GM12878 (cell line): ENCODE measurements at regions not wholly inside any gene's neighbourhood (a gene's known extent, or its start where the extent isn't known, plus 50 kb on each side); places are given as distances from the start of the nearest gene placed in this dataset.
"Not testable (repeated sequence)": the region's sequence is repeated elsewhere in the genome, so short reads cannot be mapped to it uniquely, and the experiment has no call there.

ENCODE experiments used
- ATF3 ChIP-seq: IDR thresholded peaks from 2 replicates; pipeline ENCODE4 v1.6.1; 2011; ENCODE audit warnings: low read depth, mild to moderate bottlenecking, low read length, moderate library complexity, borderline replicate concordance; ENCODE audit errors: extremely low read depth
- BCLAF1 ChIP-seq: fragments of 450-650 bp; IDR thresholded peaks from 2 replicates; pipeline ENCODE4 v1.6.1; 2017; ENCODE audit warnings: antibody characterized with exemption, mild to moderate bottlenecking, moderate library complexity
- CEBPB ChIP-seq, 2 experiments: fragments of 150-350 bp in 1 of 2; IDR thresholded peaks; 2 replicates each; pipeline ENCODE4 v1.6.1; 2012 to 2014; ENCODE audit warnings: low read depth in 2 of 2, low read length in 2 of 2, borderline replicate concordance in 1 of 2, inconsistent platforms in 1 of 2
- CEBPZ ChIP-seq: fragments of 150-350 bp; IDR thresholded peaks from 2 replicates; pipeline ENCODE4 v1.6.1; 2016; ENCODE audit warnings: low read depth, low read length
- CTCF ChIP-seq, 3 experiments: IDR thresholded peaks in 2 of 3; conservative IDR thresholded peaks in 1 of 3; 2 replicates each; pipeline ENCODE4 v1.5.1; 2011; ENCODE audit warnings: low read depth in 3 of 3, low read length in 3 of 3, mild to moderate bottlenecking in 3 of 3, control low read depth in 2 of 3, moderate library complexity in 2 of 3, inconsistent platforms in 1 of 3, mixed read lengths in 1 of 3; ENCODE audit not compliant: control insufficient read depth in 2 of 3, insufficient read depth in 1 of 3; ENCODE audit errors: extremely low read depth in 1 of 3
- MAX ChIP-seq: IDR thresholded peaks from 2 replicates; pipeline ENCODE4 v1.6.1; 2012; ENCODE audit warnings: low read depth, low read length, improper control_type of control experiment
- MYC ChIP-seq: IDR thresholded peaks from 2 replicates; pipeline ENCODE4 v1.6.1; 2011; ENCODE audit warnings: mild to moderate bottlenecking, low read length, moderate library complexity, inconsistent platforms; ENCODE audit not compliant: insufficient read depth, insufficient replicate concordance, insufficient read length, severe bottlenecking
- NKRF ChIP-seq: fragments of 450-650 bp; conservative IDR thresholded peaks from 2 replicates; pipeline ENCODE4 v1.6.1; 2017; ENCODE audit warnings: mild to moderate bottlenecking, moderate library complexity
- POLR2A ChIP-seq: IDR thresholded peaks from 2 replicates; pipeline ENCODE4 v1.6.1; 2011; ENCODE audit warnings: low read depth, mild to moderate bottlenecking, low read length
- POLR2AphosphoS5 ChIP-seq: IDR thresholded peaks from 2 replicates; pipeline ENCODE4 v1.6.1; 2011; ENCODE audit warnings: mild to moderate bottlenecking, low read length, inconsistent platforms
- TBL1XR1 ChIP-seq: IDR thresholded peaks from 2 replicates; pipeline ENCODE4 v1.6.1; 2012; ENCODE audit warnings: low read depth, low read length, improper control_type of control experiment
- ZNF384 ChIP-seq: IDR thresholded peaks from 2 replicates; pipeline ENCODE4 v1.6.1; 2012; ENCODE audit warnings: low read depth, mild to moderate bottlenecking, low read length, improper control_type of control experiment, borderline replicate concordance

GRCh38 chr15:20402586-20402985, 139.0 kb downstream of the GOLGA6L6 start:
- TF ChIP-seq ATF3; CEBPB (IDR thresholded peaks at IDR 0.05; ENCODE audit: borderline replicate concordance in 1 of 2, low read depth in 2 of 2, low read length in 2 of 2); CEBPZ; MYC; CTCF (IDR thresholded peaks at IDR 0.05 in 2 of 3, conservative IDR thresholded peaks at IDR 0.05 in 1 of 3; ENCODE audit: control insufficient read depth in 2 of 3, extremely low read depth in 1 of 3, insufficient read depth in 1 of 3, low read depth in 3 of 3, low read length in 3 of 3); ZNF384; POLR2AphosphoS5; POLR2A; BCLAF1; MAX; NKRF; TBL1XR1: not testable (repeated sequence)
